ENCODE measurements at regions not wholly inside any gene's neighbourhood (a gene's known extent, or its start where the extent isn't known, plus 50 kb on each side); places are given as distances from the start of the nearest gene placed in this dataset.

GRCh38 chr12:93252221-93252620 lies 125.5 kb upstream of the NUDT4 start:
- intact Hi-C loops (cut with DNase I, micrococcal nuclease) = no loop called here
- peaks cover 17% of the 10 kb centered on the region for H3K9me3 ChIP-seq
- peaks cover 4% of the 10 kb centered on the region for H3K4me1 ChIP-seq (ENCODE audit: low read depth)
- ATAC-seq = no peak
- H3K36me3 ChIP-seq (ENCODE audit: low read depth) = no peaks in the 10 kb centered on the region
- no peak overlapping the region for H3K4me3 ChIP-seq
- DNase-seq = no peak
- no peak for TF ChIP-seq CTCF (IDR thresholded peaks at IDR 0.05)

GRCh38 chr12:93254911-93255310 lies 122.8 kb upstream of the NUDT4 start:
- intact Hi-C loops (cut with DNase I, micrococcal nuclease) = no loop called here
- H3K4me1 ChIP-seq (ENCODE audit: low read depth) = no peaks in the 10 kb centered on the region
- ATAC-seq (no peak), DNase-seq (no peak)
- no peaks in the 10 kb centered on the region for H3K36me3 ChIP-seq (ENCODE audit: low read depth)
- TF ChIP-seq CTCF (IDR thresholded peaks at IDR 0.05) = no peak
- H3K4me3 ChIP-seq = no peak overlapping the region
- peaks cover 17% of the 10 kb centered on the region for H3K9me3 ChIP-seq

GRCh38 chr12:93256256-93256969 lies 121.3 kb upstream of the NUDT4 start:
- intact Hi-C loops (cut with DNase I, micrococcal nuclease) = no loop called here
- TF ChIP-seq CTCF (IDR thresholded peaks at IDR 0.05) = no peak
- no peaks in the 10 kb centered on the region for H3K36me3 ChIP-seq (ENCODE audit: low read depth)
- ATAC-seq (no peak), DNase-seq (no peak)
- H3K4me1 ChIP-seq (ENCODE audit: low read depth) = no peaks in the 10 kb centered on the region
- no peak overlapping the region for H3K4me3 ChIP-seq
- peaks cover 17% of the 10 kb centered on the region for H3K9me3 ChIP-seq

- no peak for DNase-seq
- Histone ChIP-seq H3K4me3 (no peak overlapping the region), H3K4me1 (ENCODE audit: low read depth) (no peaks in the 10 kb centered on the region), H3K9me3 (no peaks in the 10 kb centered on the region), H3K36me3 (ENCODE audit: low read depth) (no peaks in the 10 kb centered on the region)
- ATAC-seq = no peak
- no peak for TF ChIP-seq CTCF (IDR thresholded peaks at IDR 0.05)
- intact Hi-C loops (cut with DNase I, micrococcal nuclease) = no loop called here
These were observed 116.1 kb upstream of the NUDT4 start for GRCh38 chr12:93261505-93262094.

- H3K9me3 ChIP-seq = no peaks in the 10 kb centered on the region
- no peak for ATAC-seq
- no peak overlapping the region for H3K4me3 ChIP-seq
- intact Hi-C loops (cut with DNase I, micrococcal nuclease) = no loop called here
- H3K36me3 ChIP-seq (ENCODE audit: low read depth) = no peaks in the 10 kb centered on the region
- TF ChIP-seq CTCF (IDR thresholded peaks at IDR 0.05) = no peak
- no peaks in the 10 kb centered on the region for H3K4me1 ChIP-seq (ENCODE audit: low read depth)
- no peak for DNase-seq
These were observed 104.7 kb upstream of the NUDT4 start for GRCh38 chr12:93272997-93273396.

Data from mucosa of descending colon (tissue), 3 donors.